Keratinocyte (primary cell): ENCODE measurements at regions not wholly inside any gene's neighbourhood (a gene's known extent, or its start where the extent isn't known, plus 50 kb on each side); places are given as distances from the start of the nearest gene placed in this dataset.

Experiments
- CTCF ChIP-seq, 3 experiments: IDR thresholded peaks in 1 of 3; conservative IDR thresholded peaks in 1 of 3; optimal IDR thresholded peaks in 1 of 3; 2 replicates in 2 of 3; 3 replicates in 1 of 3; pipeline versions ENCODE3 to v1.5.1; 2011; ENCODE audit warnings: low read length in 3 of 3, mild to moderate bottlenecking in 3 of 3, moderate library complexity in 2 of 3, control low read depth in 1 of 3, inconsistent platforms in 1 of 3; ENCODE audit not compliant: insufficient read depth in 2 of 3; ENCODE audit errors: extremely low read depth in 1 of 3
- EZH2 ChIP-seq: IDR thresholded peaks from one replicate; pipeline ENCODE4 v1.6.1; 2012; ENCODE audit warnings: inconsistent platforms, mild to moderate bottlenecking, low read length, moderate library complexity

DNA sequence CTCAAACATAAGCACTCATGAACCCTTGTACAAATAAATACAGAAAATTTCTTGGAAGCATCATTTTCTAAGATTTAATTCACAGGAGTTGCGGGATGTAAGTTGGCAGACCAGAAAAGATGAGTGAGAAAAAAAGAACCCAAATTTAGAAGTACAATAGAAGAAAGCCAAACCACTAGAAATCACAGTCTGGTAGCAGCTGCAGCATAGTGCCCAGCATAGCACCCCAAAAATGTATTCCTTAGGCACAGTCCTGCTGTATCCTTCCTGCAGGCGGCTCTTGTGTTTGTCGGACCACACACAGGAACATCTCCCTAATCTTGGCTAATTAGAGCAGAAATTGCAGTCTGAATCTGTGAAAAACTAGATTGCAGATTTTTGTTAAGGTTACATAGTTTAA lies 208.5 kb upstream of the TRPM3 start:
- TF ChIP-seq CTCF (optimal IDR thresholded peaks at IDR 0.05 in 1 of 3, IDR thresholded peaks at IDR 0.05 in 1 of 3, conservative IDR thresholded peaks at IDR 0.05 in 1 of 3; ENCODE audit: extremely low read depth in 1 of 3, insufficient read depth in 2 of 3, low read length in 3 of 3) (no peak), EZH2 (no peak)
